H9 (cell line): ENCODE measurements at regions not wholly inside any gene's neighbourhood (a gene's known extent, or its start where the extent isn't known, plus 50 kb on each side); places are given as distances from the start of the nearest gene placed in this dataset.

Source experiments
- DNase-seq: peaks from one replicate; pipeline ENCODE4 v3.0.0-alpha.2; 2017
- H2AFZ ChIP-seq: one replicate; pipeline ENCODE4 v1.6.1; 2013; ENCODE audit warnings: mild to moderate bottlenecking, low read length, control low read depth, moderate library complexity
- H2AK5ac ChIP-seq: 2 replicates; pipeline ENCODE4 v1.6.1; 2013; ENCODE audit warnings: low read length, control low read depth, mixed read lengths; ENCODE audit not compliant: insufficient read length
- H2BK120ac ChIP-seq: one replicate; pipeline ENCODE4 v1.6.1; 2013; ENCODE audit warnings: low read depth, mild to moderate bottlenecking, low read length, control low read depth, inconsistent platforms; ENCODE audit not compliant: poor library complexity, severe bottlenecking
- H2BK12ac ChIP-seq: 2 replicates; pipeline ENCODE4 v1.6.1; 2013; ENCODE audit warnings: low read length, control low read depth, mixed read lengths, low read depth; ENCODE audit not compliant: insufficient read length
- H2BK15ac ChIP-seq: 2 replicates; pipeline ENCODE4 v1.6.1; 2013; ENCODE audit warnings: low read depth, low read length, control low read depth
- H2BK20ac ChIP-seq: one replicate; pipeline ENCODE4 v1.6.1; 2013; ENCODE audit warnings: low read depth, mild to moderate bottlenecking, low read length, control low read depth, inconsistent platforms; ENCODE audit not compliant: poor library complexity, severe bottlenecking
- H2BK5ac ChIP-seq: 2 replicates; pipeline ENCODE4 v1.6.1; 2013; ENCODE audit warnings: low read length, control low read depth, mixed read lengths; ENCODE audit not compliant: insufficient read length
- H3K14ac ChIP-seq: 2 replicates; pipeline ENCODE4 v1.6.1; 2013; ENCODE audit warnings: low read length, control low read depth; ENCODE audit not compliant: insufficient read depth
- H3K18ac ChIP-seq: 2 replicates; pipeline ENCODE4 v1.6.1; 2013; ENCODE audit warnings: low read depth, mild to moderate bottlenecking, mixed read lengths, low read length, control low read depth; ENCODE audit not compliant: insufficient read length
- H3K23ac ChIP-seq: 2 replicates; pipeline ENCODE4 v1.6.1; 2013; ENCODE audit warnings: low read length, control low read depth, mixed read lengths, low read depth; ENCODE audit not compliant: insufficient read length
- H3K23me2 ChIP-seq: 2 replicates; pipeline ENCODE4 v1.6.1; 2013; ENCODE audit warnings: low read depth, mild to moderate bottlenecking, mixed read lengths, low read length, control low read depth; ENCODE audit not compliant: insufficient read length, poor library complexity, severe bottlenecking
- H3K27ac ChIP-seq: 2 replicates; pipeline ENCODE4 v1.5.1; 2013; ENCODE audit warnings: low read length, control low read depth, mixed read lengths, low read depth; ENCODE audit not compliant: insufficient read length
- H3K27me3 ChIP-seq: 2 replicates; pipeline ENCODE4 v1.6.1; 2013; ENCODE audit warnings: low read length, control low read depth, inconsistent platforms; ENCODE audit not compliant: insufficient read depth
- H3K4ac ChIP-seq: 2 replicates; pipeline ENCODE4 v1.6.1; 2013; ENCODE audit warnings: low read depth, mild to moderate bottlenecking, control low read depth, inconsistent platforms, low read length, moderate library complexity
- H3K4me1 ChIP-seq: 2 replicates; pipeline ENCODE4 v1.6.1; 2013; ENCODE audit warnings: low read length, control low read depth, inconsistent platforms; ENCODE audit not compliant: insufficient read depth
- H3K4me2 ChIP-seq: 2 replicates; pipeline ENCODE4 v1.6.1; 2013; ENCODE audit warnings: low read length, control low read depth, mixed read lengths; ENCODE audit not compliant: insufficient read length, insufficient read depth
- H3K56ac ChIP-seq: 2 replicates; pipeline ENCODE4 v1.6.1; 2013; ENCODE audit warnings: low read depth, mild to moderate bottlenecking, mixed read lengths, low read length, control low read depth; ENCODE audit not compliant: insufficient read length
- H3K79me1 ChIP-seq: 2 replicates; pipeline ENCODE4 v1.6.1; 2013; ENCODE audit warnings: low read depth, mild to moderate bottlenecking, moderate library complexity, low read length, control low read depth, inconsistent platforms; ENCODE audit not compliant: insufficient read depth, poor library complexity, severe bottlenecking
- H3K79me2 ChIP-seq: 2 replicates; pipeline ENCODE4 v1.6.1; 2013; ENCODE audit warnings: low read length, control low read depth, inconsistent platforms; ENCODE audit not compliant: insufficient read depth
- H3K9ac ChIP-seq: 2 replicates; pipeline ENCODE4 v1.6.1; 2013; ENCODE audit warnings: low read length, control low read depth, mixed read lengths; ENCODE audit not compliant: insufficient read length; ENCODE audit errors: extremely low read depth
- H3K9me3 ChIP-seq: one replicate; pipeline ENCODE4 v1.6.1; 2013; ENCODE audit warnings: low read depth, low read length, inconsistent platforms; ENCODE audit not compliant: control insufficient read depth
- H3T11ph ChIP-seq: one replicate; pipeline ENCODE4 v1.6.1; 2013; ENCODE audit warnings: mild to moderate bottlenecking, low read length, control low read depth, inconsistent platforms
- H4K20me1 ChIP-seq: one replicate; pipeline ENCODE4 v1.6.1; 2013; ENCODE audit not compliant: control insufficient read depth, insufficient read length, insufficient read depth
- H4K5ac ChIP-seq: 2 replicates; pipeline ENCODE4 v1.6.1; 2013; ENCODE audit warnings: low read depth, mild to moderate bottlenecking, mixed read lengths, low read length, control low read depth; ENCODE audit not compliant: insufficient read length
- H4K8ac ChIP-seq: replicated peaks from 2 replicates; pipeline ENCODE4 v1.6.1; 2013; ENCODE audit warnings: low read length, control low read depth, mixed read lengths, low read depth; ENCODE audit not compliant: insufficient read length
- H4K91ac ChIP-seq: 2 replicates; pipeline ENCODE4 v1.6.1; 2013; ENCODE audit warnings: low read depth, mild to moderate bottlenecking, moderate library complexity, mixed read lengths, low read length, control low read depth; ENCODE audit not compliant: insufficient read length
- H3K27ac Mint-ChIP-seq, 3 experiments: 2 replicates in 2 of 3; 3 replicates in 1 of 3; pipeline ENCODE4 v1.8.0; 2020 to 2021; ENCODE audit warnings: mixed read lengths in 3 of 3, mild to moderate bottlenecking in 1 of 3, moderate library complexity in 1 of 3
- H3K27me3 Mint-ChIP-seq: 2 replicates; pipeline ENCODE4 v1.8.0; 2021; ENCODE audit warnings: low read depth, mild to moderate bottlenecking, moderate library complexity, mixed read lengths
- H3K36me3 Mint-ChIP-seq, 3 experiments: 2 replicates in 2 of 3; 3 replicates in 1 of 3; pipeline ENCODE4 v1.8.0; 2020 to 2021; ENCODE audit warnings: low read depth in 3 of 3, mixed read lengths in 3 of 3; ENCODE audit not compliant: insufficient read depth in 1 of 3
- H3K4me1 Mint-ChIP-seq, 2 experiments: 2 replicates each; pipeline ENCODE4 v1.8.0; 2020; ENCODE audit warnings: mixed read lengths in 2 of 2
- H3K4me3 Mint-ChIP-seq, 2 experiments: 2 replicates in 1 of 2; 3 replicates in 1 of 2; pipeline ENCODE4 v1.8.0; 2020 to 2021; ENCODE audit warnings: mild to moderate bottlenecking in 2 of 2, mixed read lengths in 2 of 2, moderate library complexity in 1 of 2
- H3K9me3 Mint-ChIP-seq, 2 experiments: 2 replicates in 1 of 2; 3 replicates in 1 of 2; pipeline ENCODE4 v1.8.0; 2020; ENCODE audit warnings: mild to moderate bottlenecking in 2 of 2, mixed read lengths in 2 of 2, moderate library complexity in 1 of 2
- CTCF ChIP-seq: fragments of 200-600 bp; sonication (generic); conservative IDR thresholded peaks from 3 replicates; pipeline ENCODE4 v1.8.0; 2021; ENCODE audit warnings: antibody characterized with exemption, mild to moderate bottlenecking
- WGBS: extraction: QIAGEN DNeasy Blood & Tissue Kit; methylation state at CpG from one replicate; pipeline ENCODE4 v1.1.7; 2013; ENCODE audit warnings: missing lambda C conversion rate, low lambda C conversion rate, mixed read lengths; ENCODE audit not compliant: insufficient read length; ENCODE audit errors: extremely low coverage; 5-methylcytosine and 5-hydroxymethylcytosine counted together

- H3K27ac ChIP-seq, result no peak overlapping the region
Observed at GRCh38 chr20:50379991-50380696, 130.0 kb upstream of the PTPN1 start.

More at GRCh38 chr20:50379991-50380696, 130.0 kb upstream of the PTPN1 start:
- no peak overlapping the region for H2BK15ac ChIP-seq
- no peak overlapping the region for H2BK20ac ChIP-seq
- H3K36me3 Mint-ChIP-seq, result no peaks in the 10 kb centered on the region
- H3K79me1 ChIP-seq, result no peaks in the 10 kb centered on the region
- no peak for DNase-seq
- no peak overlapping the region for H2BK5ac ChIP-seq
- H3K27ac Mint-ChIP-seq, result no peak overlapping the region
- no peaks in the 10 kb centered on the region for H3K9me3 Mint-ChIP-seq
- no peak overlapping the region for H3K14ac ChIP-seq
- no peak overlapping the region for H3K9ac ChIP-seq
- no peak overlapping the region for H3K56ac ChIP-seq
- no peaks in the 10 kb centered on the region for H3K23me2 ChIP-seq
- peaks cover 0 to 8% of the 10 kb centered on the region in 2 experiments; a peak in 1 of 4 replicates for H3K4me1 Mint-ChIP-seq
- no peak overlapping the region for H4K5ac ChIP-seq
- no peak overlapping the region for H4K91ac ChIP-seq
- no peak overlapping the region for H2BK12ac ChIP-seq
- H3K23ac ChIP-seq, result no peak overlapping the region
- H2AFZ ChIP-seq, result no peak overlapping the region
- no CpG with 5 or more reads among the region's 16 CpGs for WGBS
- H3K27me3 ChIP-seq, result no peaks in the 10 kb centered on the region
- no peaks in the 10 kb centered on the region for H4K20me1 ChIP-seq
- H3K9me3 ChIP-seq, result no peaks in the 10 kb centered on the region
- no peaks in the 10 kb centered on the region for H3K4me1 ChIP-seq
- H4K8ac ChIP-seq, result no peak overlapping the region
- no peaks in the 10 kb centered on the region for H3K79me2 ChIP-seq
- H3K4me3 Mint-ChIP-seq, result no peak overlapping the region
- no peak overlapping the region for H2BK120ac ChIP-seq
- H3T11ph ChIP-seq, result no peak overlapping the region
- TF ChIP-seq CTCF, result no peak
- H2AK5ac ChIP-seq, result no peak overlapping the region
- H3K4me2 ChIP-seq, result no peak overlapping the region
- no peak overlapping the region for H3K18ac ChIP-seq
- H3K4ac ChIP-seq, result no peak overlapping the region
- peaks cover 3% of the 10 kb centered on the region for H3K27me3 Mint-ChIP-seq
